IPS-18c (cell line): ENCODE measurements at regions not wholly inside any gene's neighbourhood (a gene's known extent, or its start where the extent isn't known, plus 50 kb on each side); places are given as distances from the start of the nearest gene placed in this dataset.
A peak's percentile ranks its signal among the peaks of the same experiment; 100 is the strongest.
"Not testable (repeated sequence)": the region's sequence is repeated elsewhere in the genome, so short reads cannot be mapped to it uniquely, and the experiment has no call there.

Experiments
- H3K4me3 ChIP-seq: 2 replicates; pipeline ENCODE4 v1.7.0; 2013; ENCODE audit warnings: low read depth, mild to moderate bottlenecking, low read length, moderate library complexity; ENCODE audit not compliant: insufficient read depth
- H3K9me3 ChIP-seq: one replicate; pipeline ENCODE4 v1.6.1; 2013; ENCODE audit warnings: mild to moderate bottlenecking, low read length, moderate library complexity; ENCODE audit not compliant: control insufficient read depth, insufficient read depth

DNA sequence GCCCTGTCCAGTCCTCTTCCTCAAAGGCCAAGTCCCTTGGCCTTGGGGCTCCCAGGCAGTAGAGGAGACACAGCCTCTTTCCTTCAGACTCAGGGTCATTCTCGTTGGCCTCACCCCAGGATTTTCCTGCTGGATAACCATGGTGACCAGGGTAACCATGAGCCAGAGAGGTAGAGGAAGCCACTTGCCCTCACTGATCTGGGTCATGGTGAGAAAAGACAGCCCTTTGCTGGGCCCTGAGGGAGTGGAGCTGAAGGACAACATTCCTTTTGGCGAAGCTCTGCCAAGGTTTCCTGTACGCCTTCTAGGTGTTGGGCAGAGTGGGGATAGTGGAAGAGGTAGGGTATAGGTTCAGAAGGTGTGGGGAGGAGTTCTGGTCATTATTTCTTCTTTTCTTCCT lies 53.1 kb upstream of the WNT4 start:
- no peaks in the 10 kb centered on the region for H3K9me3 ChIP-seq
- H3K4me3 ChIP-seq, result no peak overlapping the region

DNA sequence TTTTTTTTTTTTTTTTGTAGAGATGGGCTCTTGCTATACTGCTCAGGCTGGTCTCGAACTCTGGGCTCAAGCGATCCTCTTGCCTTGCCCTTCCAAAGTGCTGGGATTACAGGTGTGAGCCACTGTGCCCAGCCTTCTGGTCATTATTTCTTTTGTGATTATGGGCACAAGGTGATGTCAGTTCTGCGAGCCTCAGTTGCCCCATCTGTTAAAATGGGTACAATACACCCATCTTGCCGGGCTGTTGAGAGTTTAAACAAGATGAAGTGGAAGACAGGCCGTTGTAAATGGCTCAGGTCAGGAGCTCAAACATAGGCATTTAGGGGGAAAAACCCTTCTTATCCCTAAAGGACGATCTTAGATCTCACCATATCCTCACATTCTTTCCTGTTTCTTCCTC lies 53.7 kb upstream of the WNT4 start:
- H3K4me3 ChIP-seq, result no peak overlapping the region
- no peaks in the 10 kb centered on the region for H3K9me3 ChIP-seq

DNA sequence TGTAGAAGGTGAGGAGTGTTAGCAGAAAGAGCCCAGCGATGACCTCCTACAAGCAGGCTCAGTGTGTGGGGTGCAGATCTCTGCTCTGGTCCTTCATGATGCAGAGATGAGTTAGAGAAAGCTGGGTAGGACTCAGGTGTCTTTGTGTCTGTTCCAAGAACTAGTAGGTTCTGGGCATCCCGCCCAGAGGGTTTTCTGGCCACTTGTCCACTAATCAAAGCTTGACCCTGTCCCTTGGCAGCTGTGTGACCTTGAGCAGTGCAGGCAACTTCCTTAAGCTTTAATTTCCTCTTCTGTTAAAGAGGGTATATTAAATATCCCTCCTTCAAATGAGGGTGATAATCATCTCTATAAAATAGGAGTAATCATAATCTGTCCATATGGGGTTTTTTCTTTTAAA lies 54.7 kb upstream of the WNT4 start:
- Histone ChIP-seq H3K4me3 (no peak overlapping the region), H3K9me3 (no peaks in the 10 kb centered on the region)

DNA sequence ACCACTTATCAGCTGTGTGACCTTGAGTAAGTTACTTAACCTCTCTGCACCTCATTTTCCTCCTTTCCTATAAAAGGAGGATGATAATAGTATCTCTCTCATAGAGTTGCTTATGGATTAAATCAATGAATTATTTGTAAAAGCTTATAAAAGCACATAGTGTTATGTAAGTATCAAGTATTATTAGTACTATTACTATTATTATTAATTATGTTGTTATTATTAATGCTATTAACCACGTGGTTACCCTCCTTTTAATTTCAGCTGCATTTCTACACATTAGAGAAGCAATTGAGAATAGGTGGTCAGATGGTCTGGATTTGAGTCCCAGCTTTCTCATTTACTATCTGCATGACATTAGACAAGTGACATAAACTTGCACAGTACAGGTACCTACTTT lies 58.1 kb upstream of the WNT4 start:
- Histone ChIP-seq H3K4me3 (no peak overlapping the region), H3K9me3 (no peaks in the 10 kb centered on the region)

DNA sequence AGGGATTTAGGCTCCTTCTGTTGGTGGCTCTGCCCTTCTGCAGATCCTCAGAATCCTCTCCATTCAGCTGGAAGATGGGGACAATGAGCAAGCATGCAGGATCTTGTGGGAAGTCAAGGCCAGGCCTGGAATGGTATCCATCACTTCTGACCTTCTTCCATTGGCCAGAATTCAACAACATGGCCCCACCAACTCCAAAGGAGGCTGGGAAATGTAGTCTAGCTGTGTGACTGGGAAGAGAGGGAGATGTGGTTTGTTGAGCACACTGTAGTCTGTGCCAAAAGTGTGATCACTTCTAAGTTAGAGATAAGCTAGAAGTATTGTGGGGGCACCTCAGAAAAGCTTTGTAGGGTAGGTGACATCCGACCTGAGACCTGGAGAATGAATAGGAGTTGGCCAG lies 60.4 kb upstream of the WNT4 start:
- H3K9me3 ChIP-seq, result no peaks in the 10 kb centered on the region
- no peak overlapping the region for H3K4me3 ChIP-seq

DNA sequence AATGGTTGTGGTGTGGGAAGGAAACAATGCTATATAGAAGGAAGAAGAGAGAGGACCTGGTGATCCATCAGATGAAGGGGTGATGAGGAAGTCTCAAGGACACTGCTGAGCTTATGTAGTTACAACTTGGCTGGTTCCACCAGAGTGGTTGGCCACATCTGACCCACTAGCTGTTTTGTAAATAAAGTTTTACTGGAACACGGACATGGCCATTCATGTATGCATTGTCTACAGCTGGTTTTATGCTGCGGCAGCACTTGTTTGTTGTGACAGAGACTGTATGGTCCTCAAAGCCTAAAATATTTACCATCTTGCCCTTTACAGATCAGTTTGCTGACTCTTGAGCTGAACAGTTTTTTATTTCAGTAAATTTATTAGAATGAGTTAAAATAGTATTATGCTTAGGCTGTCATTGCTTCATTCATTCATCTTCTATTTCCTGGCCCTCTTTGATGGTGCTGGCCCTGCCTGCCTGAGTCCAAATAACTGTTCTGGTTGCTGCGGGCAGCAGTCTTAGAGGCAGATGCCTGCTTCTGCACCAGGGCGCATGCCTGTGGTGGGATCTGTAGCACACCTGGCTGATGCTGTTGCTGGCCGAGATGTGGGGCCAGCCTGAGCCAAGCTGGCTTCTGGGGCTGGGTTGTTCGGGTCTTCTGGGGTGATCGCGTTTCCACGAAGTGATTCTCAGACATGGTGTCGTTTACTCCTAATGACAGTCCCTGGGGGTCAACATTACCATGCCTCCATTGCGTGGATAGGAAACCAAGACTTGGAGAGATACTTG lies 61.4 kb upstream of the WNT4 start:
- Histone ChIP-seq H3K4me3 (no peak overlapping the region), H3K9me3 (no peaks in the 10 kb centered on the region)

DNA sequence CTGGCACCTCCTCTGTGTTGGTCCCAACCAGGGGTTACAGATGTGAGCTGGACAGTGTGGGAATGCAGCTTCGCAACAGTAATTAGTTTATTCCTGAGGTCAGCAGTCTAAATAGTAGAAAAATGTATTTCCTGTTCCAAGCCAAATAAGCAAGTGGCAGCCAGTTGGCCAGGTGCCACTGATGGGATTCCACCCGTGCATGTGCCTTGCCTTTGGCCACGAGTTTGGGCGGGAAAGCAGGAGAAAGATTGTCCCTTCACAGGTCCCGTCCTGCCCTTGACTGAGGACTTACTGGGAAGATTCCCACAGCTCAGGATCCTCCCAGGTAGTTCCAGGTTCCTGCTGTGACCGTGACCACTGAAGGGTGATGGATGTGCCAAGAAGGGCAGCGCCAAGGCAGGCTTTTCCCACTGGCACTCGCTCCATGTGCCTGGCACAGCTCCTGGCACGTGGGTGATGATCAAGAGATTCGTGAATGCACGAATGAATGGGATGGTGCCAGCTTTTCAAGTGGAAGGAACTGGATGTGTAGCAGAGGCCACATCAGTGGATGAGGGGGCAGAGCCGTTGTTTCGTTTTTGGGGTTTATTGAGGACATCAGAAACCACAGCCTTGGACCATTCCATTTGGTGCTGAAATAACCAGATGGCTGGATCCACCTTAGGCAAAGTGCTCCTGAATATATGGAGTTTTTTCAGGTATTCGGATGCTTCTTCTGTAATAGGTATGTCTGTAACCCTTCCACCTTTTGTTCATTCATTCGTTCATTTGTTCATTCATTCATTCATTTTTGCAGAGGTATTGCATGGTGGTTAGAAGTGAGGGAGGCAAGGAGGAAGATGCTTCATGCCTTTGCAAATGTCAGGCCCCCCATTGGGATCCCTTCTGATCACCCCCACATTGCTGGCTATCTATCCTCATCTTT lies 62.4 kb upstream of the WNT4 start:
- no peaks in the 10 kb centered on the region for H3K9me3 ChIP-seq
- H3K4me3 ChIP-seq, result no peak overlapping the region

DNA sequence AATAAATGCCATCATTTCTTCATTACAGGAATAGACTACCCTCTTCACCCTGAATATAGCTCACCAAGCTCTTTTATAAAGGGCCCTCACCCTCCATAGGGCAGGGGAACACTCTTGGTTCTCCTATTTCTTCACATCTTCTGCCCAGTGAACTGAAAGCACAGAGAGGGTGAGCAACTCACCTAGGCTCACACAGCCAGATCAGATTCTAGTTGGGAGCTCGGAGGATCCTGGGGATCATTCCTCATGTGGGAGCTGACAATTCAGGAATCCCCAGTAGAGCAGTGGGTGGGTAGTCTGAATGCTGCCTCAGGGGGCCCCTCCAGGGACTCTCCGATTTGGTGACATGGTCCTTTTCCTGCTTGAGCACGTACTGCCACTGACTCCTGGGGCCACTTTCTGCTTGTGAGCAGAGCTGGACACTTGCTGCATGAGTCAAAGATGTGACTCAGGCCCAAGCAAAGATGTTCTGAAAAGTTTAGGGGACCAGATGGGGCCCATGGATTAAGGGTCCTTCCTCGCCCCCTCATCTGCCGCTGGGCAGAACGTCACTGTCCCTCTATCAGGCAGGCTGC lies 63.7 kb upstream of the WNT4 start:
- Histone ChIP-seq H3K9me3 (no peaks in the 10 kb centered on the region), H3K4me3 (no peak overlapping the region)

DNA sequence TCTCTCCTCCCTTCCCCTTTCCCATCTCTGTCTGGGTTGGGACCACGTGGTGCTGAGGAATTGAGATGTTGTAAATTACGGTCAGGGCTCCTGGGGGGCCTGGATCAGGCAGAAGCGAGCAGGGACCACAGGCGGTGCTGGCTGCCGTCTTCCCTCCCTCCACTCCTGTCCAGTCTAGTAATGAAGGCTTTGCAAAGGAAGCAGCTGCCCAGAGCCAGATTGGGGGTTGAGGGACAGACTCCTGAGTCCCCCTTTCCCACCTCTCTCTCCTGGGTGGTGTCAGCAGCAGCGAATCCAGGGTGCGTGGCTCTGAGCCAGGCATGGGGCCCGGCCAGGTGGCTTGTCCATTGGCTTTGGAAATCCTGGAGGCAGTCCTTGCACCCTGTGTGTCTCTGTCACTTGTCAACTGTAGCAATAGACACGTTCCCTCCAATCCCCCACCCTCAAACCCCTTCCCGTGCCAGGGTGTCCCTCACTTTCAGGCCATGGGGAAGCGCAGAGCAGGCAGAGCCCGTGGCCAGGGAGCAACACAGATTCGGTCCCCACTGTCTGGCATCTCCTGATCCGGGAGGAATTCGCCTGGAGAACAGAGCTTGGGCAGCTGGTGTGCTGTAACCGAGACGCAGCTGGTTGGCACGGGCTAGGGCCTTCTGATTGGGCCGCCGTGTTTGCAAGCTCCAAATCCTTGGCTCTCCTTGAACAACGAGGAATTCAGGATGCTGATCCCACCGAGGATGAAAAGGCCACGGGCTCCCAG lies 64.8 kb upstream of the WNT4 start:
- H3K4me3 ChIP-seq, result no peak overlapping the region
- H3K9me3 ChIP-seq, result no peaks in the 10 kb centered on the region

DNA sequence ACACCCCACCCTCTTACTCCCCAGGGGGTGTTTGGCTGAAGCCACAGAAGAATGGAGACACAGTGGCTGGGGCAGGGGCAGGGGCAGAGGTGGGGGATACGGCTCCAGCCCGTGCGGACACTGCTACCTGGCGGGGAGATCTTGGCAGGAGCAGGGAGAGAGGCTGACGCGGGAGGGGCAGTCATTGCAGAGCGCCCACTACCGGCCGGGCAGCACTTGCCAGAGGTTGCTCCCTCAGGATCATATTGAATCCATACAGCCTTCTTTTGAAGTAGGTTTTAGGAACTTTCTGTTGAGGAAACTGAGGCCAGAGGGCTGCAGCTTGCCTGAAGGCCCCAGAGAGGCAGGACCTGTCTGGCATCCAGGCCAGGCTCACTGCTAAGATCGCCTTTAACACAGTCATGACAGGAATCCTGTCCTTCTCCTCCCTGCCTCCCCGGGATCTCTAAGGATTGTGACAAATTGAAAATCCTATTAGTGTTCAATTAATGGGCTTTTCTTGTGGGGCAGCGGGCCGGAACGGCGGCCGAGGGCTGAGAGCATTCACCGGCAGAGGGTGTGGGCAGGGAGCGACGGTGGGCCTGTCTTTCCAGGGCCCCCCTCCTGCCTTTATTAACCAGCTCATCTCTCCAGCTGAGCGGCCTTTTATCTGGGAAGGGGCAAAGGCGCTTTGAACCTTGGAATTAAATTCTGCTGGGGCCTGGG lies 65.5 kb upstream of the WNT4 start:
- no peak overlapping the region for H3K4me3 ChIP-seq
- H3K9me3 ChIP-seq, result no peaks in the 10 kb centered on the region

DNA sequence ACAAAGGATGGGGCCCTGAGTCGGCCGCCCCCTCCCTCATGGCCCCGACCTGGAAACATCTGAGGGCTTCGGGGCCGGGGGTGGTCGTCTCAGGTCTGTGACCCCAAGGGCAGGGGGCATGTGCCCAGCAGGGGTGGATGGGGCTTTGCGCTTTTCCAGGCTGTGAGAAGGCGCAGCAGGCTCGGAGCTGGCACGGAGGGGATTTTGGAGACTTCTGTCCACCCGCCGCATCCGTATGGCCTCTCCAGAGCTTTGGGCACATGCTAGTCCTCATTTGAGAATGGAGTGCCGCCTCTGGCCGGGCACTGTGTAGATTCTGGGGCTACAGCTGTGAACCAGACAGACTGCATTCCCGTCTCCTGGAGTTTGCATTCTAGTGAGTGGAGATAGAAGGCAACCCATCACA lies 66.1 kb upstream of the WNT4 start:
- Histone ChIP-seq H3K4me3 (0 out of 2 replicates have a peak overlapping the region, but pooled peaks have one; percentile 15), H3K9me3 (no peaks in the 10 kb centered on the region)

DNA sequence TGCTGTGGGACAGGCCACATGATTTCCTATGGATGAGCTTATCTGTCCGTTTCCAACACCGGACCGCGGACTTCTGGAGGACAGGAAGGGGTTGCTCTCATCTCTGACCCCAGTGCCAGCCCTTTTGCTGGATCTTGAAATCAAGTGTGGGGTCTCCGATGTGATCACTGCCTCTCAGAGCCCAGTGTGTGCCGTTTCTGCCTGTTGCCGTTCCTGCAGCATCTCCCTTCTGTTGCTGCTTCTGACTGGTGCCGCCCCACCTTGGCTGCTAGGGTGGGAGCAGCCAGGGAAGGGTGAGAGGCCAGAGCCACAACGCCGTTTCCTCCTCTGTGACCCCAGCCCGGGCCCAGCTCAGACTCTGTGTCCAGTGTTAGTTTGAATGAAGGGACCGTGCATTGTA lies 67.3 kb upstream of the WNT4 start:
- H3K9me3 ChIP-seq, result no peaks in the 10 kb centered on the region
- no peak overlapping the region for H3K4me3 ChIP-seq

DNA sequence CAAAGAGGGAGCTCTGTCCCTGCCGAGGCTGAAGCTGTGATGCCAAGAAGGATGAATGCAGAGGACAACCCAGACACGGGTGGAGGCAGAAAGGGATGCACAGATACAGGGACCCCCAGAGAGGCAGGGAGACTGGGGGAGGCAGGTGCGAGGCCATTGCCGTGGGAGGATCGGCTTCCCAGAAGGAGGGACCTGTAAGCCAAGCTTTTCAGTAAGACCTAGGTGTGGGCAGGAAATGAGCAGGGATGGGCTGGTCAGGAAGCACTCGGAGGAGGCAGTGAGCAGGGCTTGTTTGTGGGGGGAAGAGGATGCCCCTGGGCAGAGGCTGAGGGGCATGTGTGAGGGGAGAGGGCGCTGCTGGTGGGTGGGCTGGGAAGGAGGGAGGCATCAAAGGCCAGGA lies 67.7 kb upstream of the WNT4 start:
- no peaks in the 10 kb centered on the region for H3K9me3 ChIP-seq
- H3K4me3 ChIP-seq, result no peak overlapping the region

DNA sequence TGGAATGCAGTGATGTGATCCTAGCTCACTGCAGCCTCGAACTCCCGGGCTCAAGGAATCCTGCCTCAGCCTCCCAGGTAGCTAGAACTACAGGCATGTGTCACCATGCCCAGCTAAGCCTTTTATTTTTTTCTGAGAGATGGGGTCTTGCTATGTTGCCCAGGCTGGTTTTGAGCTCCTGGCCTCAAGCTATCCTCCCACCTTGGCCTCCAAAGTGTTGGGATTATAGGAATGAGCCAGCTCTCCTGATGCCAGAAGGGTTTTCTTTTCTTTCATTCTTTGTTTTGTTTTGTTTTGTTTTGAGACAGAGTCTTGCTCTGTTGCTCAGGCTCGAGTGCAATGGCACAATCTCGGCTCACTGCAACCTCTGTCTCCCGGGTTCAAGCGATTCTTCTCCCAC lies 68.6 kb upstream of the WNT4 start:
- H3K4me3 ChIP-seq, H3K9me3 ChIP-seq: not testable (repeated sequence)

DNA sequence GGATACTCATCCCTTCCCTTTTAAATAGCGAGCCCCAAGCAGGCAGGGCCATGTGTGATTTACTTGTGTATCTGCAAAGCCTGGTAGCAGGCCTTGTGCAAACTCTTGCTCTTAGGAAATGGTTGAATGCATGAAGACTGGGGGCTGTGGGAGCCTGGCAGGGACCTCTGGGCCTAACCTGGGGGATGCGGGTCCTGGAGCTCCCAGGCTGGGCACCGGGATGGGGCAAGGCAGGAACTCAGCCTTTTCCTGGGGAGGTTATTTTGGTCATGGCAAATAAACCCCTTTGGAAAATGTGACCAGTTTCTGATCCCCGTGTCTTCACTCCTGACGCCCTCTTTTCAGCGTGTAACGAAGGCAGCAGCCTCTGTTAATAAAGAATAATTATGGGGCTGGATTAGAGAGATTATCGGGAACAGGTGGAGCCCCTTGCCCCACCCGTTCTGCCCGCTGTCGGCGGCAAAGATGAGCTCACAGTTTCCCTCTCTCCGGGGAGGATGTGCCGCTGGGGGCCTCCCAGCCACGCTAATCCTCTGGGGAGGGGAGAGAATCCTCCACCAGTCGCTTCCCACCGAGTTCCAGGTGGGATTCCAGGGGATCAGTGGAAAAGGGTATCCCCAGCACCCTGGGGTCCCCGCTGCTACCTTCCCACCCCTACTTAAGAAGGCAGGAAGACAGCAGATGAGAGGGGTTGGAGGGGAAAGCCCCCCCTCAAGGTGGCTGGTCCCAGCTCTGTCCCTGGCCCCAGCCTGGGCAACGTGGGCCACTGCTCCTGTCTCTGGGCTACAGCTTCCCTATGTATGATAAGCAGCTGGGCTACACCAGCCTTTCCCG lies 69.7 kb upstream of the WNT4 start:
- no peaks in the 10 kb centered on the region for H3K9me3 ChIP-seq
- H3K4me3 ChIP-seq, result no peak overlapping the region

DNA sequence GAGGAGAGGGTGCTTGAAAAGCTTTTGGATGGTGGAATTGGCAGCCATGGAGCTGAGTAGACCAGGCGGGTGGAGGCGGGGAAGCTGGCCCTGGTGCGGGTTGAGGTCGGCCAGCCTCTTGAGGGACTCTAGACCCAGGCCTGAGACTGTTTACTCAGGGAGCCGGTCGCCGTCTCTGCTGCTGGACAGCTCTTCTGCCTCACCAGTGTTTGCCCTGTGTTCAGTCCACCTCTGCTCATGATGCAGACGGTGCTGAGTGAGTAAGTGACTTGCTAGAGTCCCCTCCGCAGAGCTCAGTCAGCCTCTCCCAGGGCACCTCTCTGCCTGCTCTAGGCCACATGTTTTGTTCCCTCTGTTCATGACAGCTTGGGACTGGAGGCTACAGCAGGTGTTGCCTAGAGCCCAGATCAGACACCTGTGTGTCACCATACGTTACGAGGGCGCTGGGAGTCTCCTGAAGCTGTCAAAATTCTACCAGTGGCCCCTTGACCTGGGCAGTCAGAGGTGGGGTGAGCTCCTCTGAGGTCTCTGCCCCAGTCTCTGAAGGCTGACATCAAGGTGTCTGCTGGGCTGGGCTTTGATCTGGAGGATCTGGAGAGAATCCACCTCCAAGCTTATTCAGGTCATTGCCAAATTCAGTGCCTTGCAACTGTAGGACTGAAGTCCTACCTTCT lies 73.5 kb upstream of the WNT4 start:
- H3K4me3 ChIP-seq, result no peak overlapping the region
- no peaks in the 10 kb centered on the region for H3K9me3 ChIP-seq
